HCT116 (cell line): ENCODE measurements at regions not wholly inside any gene's neighbourhood (a gene's known extent, or its start where the extent isn't known, plus 50 kb on each side); places are given as distances from the start of the nearest gene placed in this dataset.

Source experiments
- ATAC-seq: fragments of 200-7000 bp; cut with Tn5 transposase; 2 replicates; pipeline ENCODE4 v1.9.1; 2020; ENCODE audit warnings: mild to moderate bottlenecking, moderate library complexity
- BruUV-seq: library from RNA; stranded (reverse); fragments of 400-500 nt; replicated peaks from 2 replicates; lab custom pipeline; 2021; lab: Mats Ljungman, UMichigan
- CTCF ChIA-PET: fragments of 300-600 bp; sonication (Branson Sonifier 250); formaldehyde crosslinking; loops from one replicate; lab custom pipeline; 2021; ENCODE audit warnings: antibody characterized with exemption; lab: Charles Lee
- POLR2A ChIA-PET: fragments of 300-600, 350-600 bp; sonication (Branson Sonifier 250); formaldehyde crosslinking; loops from one replicate; lab custom pipeline; 2021; ENCODE audit warnings: antibody characterized with exemption; lab: Charles Lee
- RAD21 ChIA-PET, 2 experiments: fragments of 300-600 bp; sonication (Branson Sonifier 250); formaldehyde crosslinking; loops; one replicate each; lab custom pipeline; 2023; ENCODE audit warnings: low total read pairs in 2 of 2; ENCODE audit not compliant: uncharacterized antibody in 2 of 2, unreplicated experiment in 2 of 2, low non-redundant PET in 1 of 2; lab: Charles Lee
- DNase-seq: peaks from one replicate; pipeline ENCODE4 v3.0.0-alpha.2; 2010; ENCODE audit warnings: low read depth, low spot score
- H2AFZ ChIP-seq: fragments of 200-600 bp; shearing (Covaris generic), sonication (generic); 2 replicates; pipeline ENCODE4 v1.6.1; 2017; ENCODE audit warnings: low read depth, mixed run types, mixed read lengths, antibody characterized with exemption, low read length; ENCODE audit not compliant: poor library complexity, severe bottlenecking
- H3K27ac ChIP-seq: 2 replicates; pipeline ENCODE4 v1.5.1; 2012; ENCODE audit warnings: low read depth, low read length
- H3K27me3 ChIP-seq: fragments of 200-600 bp; sonication (generic); 2 replicates; pipeline ENCODE4 v1.6.1; 2016; ENCODE audit warnings: mixed run types, low read length, mixed read lengths; ENCODE audit not compliant: insufficient read depth
- H3K36me3 ChIP-seq, 2 experiments: fragments of 200-500 bp in 1 of 2; fragments of 200-600 bp in 1 of 2; sonication (Bioruptor generic) in 1 of 2; sonication (generic) in 1 of 2; 2 replicates each; pipeline versions ENCODE4 v1.5.1 to v1.6.1; 2014 to 2016; ENCODE audit warnings: low read length in 2 of 2, inconsistent platforms in 1 of 2, mixed read lengths in 1 of 2, mixed run types in 1 of 2; ENCODE audit not compliant: insufficient read depth in 2 of 2, control insufficient read depth in 1 of 2
- H3K4me1 ChIP-seq, 2 experiments: fragments of 200-600 bp in 1 of 2; sonication (generic) in 1 of 2; 2 replicates each; pipeline versions ENCODE4 v1.5.1 to v1.6.1; 2012 to 2017; ENCODE audit warnings: low read length in 2 of 2, inconsistent platforms in 1 of 2, mild to moderate bottlenecking in 1 of 2, mixed read lengths in 1 of 2, mixed run types in 1 of 2, moderate library complexity in 1 of 2; ENCODE audit not compliant: insufficient read depth in 2 of 2, control insufficient read depth in 1 of 2
- H3K4me2 ChIP-seq: fragments of 200-600 bp; sonication (generic); 2 replicates; pipeline ENCODE4 v1.6.1; 2017; ENCODE audit warnings: mixed run types, low read length, mixed read lengths
- H3K4me3 ChIP-seq, 2 experiments: fragments of 200-600 bp in 1 of 2; sonication (generic) in 1 of 2; replicated peaks in 1 of 2; 2 replicates each; pipeline ENCODE4 v1.5.1; 2011 to 2016; ENCODE audit warnings: low read length in 2 of 2, control low read depth in 1 of 2, low read depth in 1 of 2, mild to moderate bottlenecking in 1 of 2, mixed read lengths in 1 of 2, mixed run types in 1 of 2
- H3K79me2 ChIP-seq: fragments of 200-600 bp; sonication (generic); 2 replicates; pipeline ENCODE4 v1.6.1; 2017; ENCODE audit warnings: mild to moderate bottlenecking, mixed run types, low read length, moderate library complexity, mixed read lengths; ENCODE audit not compliant: insufficient read depth
- H3K9ac ChIP-seq: fragments of 200-600 bp; sonication (generic); 2 replicates; pipeline ENCODE4 v1.6.1; 2016; ENCODE audit warnings: low read length, mixed read lengths
- H3K9me2 ChIP-seq: fragments of 200-600 bp; sonication (generic), shearing (Covaris generic); 2 replicates; pipeline ENCODE4 v1.6.1; 2017; ENCODE audit warnings: mixed run types, mild to moderate bottlenecking, moderate library complexity; ENCODE audit not compliant: insufficient read depth
- H3K9me3 ChIP-seq, 2 experiments: fragments of 200-500 bp in 1 of 2; fragments of 200-600 bp in 1 of 2; sonication (Bioruptor generic) in 1 of 2; sonication (generic) in 1 of 2; 2 replicates each; pipeline ENCODE4 v1.6.1; 2014 to 2017; ENCODE audit warnings: low read length in 2 of 2, mixed read lengths in 2 of 2, inconsistent platforms in 1 of 2, low read depth in 1 of 2, mild to moderate bottlenecking in 1 of 2, mixed run types in 1 of 2, moderate library complexity in 1 of 2; ENCODE audit not compliant: control insufficient read depth in 1 of 2, insufficient read depth in 1 of 2
- H4K20me1 ChIP-seq: fragments of 200-600 bp; sonication (generic), shearing (Covaris generic); 2 replicates; pipeline ENCODE4 v1.6.1; 2017; ENCODE audit warnings: mixed run types, mild to moderate bottlenecking, moderate library complexity; ENCODE audit not compliant: insufficient read depth
- ELF1 ChIP-seq: IDR thresholded peaks from 2 replicates; pipeline ENCODE4 v1.6.1; 2012; ENCODE audit warnings: low read depth, borderline replicate concordance
- EZH2 ChIP-seq: fragments of 200-600 bp; sonication (generic); IDR thresholded peaks from 2 replicates; pipeline ENCODE4 v1.6.1; 2017; ENCODE audit warnings: antibody characterized with exemption, mixed run types
- SRF ChIP-seq: IDR thresholded peaks from 2 replicates; pipeline ENCODE4 v1.6.1; 2012; ENCODE audit warnings: low read depth
- TCF7L2 ChIP-seq: IDR thresholded peaks from 2 replicates; pipeline ENCODE4 v1.7.0; 2011; ENCODE audit warnings: borderline replicate concordance, inconsistent platforms; ENCODE audit not compliant: insufficient read depth, insufficient read length; ENCODE audit errors: extremely low read depth
- ZFX ChIP-seq: fragments of 450-650 bp; IDR thresholded peaks from 2 replicates; pipeline ENCODE4 v1.6.1; 2017
- ZNF274 ChIP-seq: fragments of 200-500 bp; sonication (Bioruptor generic); IDR thresholded peaks from 2 replicates; pipeline ENCODE4 v1.6.1; 2014; ENCODE audit warnings: mild to moderate bottlenecking, low read depth, low read length, inconsistent platforms
- intact Hi-C: fragments of 100-400 bp; cut with micrococcal nuclease; formaldehyde crosslinking; loops from 2 replicates; pipeline ENCODE4 v1.10.0; 2022
- TF ChIP-seq, protein P1 (sequence below): IDR thresholded peaks from 2 replicates; pipeline ENCODE4 v1.6.1; 2012; ENCODE audit warnings: low read depth

DNA sequence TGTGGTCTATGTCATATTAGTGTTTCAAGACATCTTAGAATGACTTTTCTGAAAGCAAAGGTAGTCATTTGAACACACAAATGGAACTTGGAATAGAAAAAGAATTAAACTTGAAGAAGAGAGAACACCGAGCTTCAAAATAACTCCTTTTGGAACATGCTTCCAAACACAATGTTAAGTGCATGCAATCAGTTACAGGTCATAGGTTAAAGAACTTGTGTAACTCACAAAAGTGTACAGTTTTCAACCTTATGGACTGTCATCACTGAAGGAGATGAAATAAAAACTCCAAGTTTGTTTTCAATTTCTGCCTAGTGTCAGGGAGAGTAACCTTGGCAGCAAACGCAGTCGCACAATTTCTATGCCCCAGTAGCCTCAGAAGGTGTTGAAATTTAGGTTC lies 192.9 kb upstream of the NECTIN3 start:
- 0 out of 4 replicates have a peak, but pooled peaks cover 0 to 7% of the 10 kb centered on the region in 2 experiments for H3K9me3 ChIP-seq
- H3K27me3 ChIP-seq, result no peaks in the 10 kb centered on the region
- H3K4me2 ChIP-seq, result no peak overlapping the region
- BruUV-seq, result no TSS peak
- no peak overlapping the region for H3K27ac ChIP-seq
- H3K4me3 ChIP-seq, result no peak overlapping the region
- no peak for TF ChIP-seq ELF1
- TF ChIP-seq SRF, result no peak
- TF ChIP-seq, protein P1, sequence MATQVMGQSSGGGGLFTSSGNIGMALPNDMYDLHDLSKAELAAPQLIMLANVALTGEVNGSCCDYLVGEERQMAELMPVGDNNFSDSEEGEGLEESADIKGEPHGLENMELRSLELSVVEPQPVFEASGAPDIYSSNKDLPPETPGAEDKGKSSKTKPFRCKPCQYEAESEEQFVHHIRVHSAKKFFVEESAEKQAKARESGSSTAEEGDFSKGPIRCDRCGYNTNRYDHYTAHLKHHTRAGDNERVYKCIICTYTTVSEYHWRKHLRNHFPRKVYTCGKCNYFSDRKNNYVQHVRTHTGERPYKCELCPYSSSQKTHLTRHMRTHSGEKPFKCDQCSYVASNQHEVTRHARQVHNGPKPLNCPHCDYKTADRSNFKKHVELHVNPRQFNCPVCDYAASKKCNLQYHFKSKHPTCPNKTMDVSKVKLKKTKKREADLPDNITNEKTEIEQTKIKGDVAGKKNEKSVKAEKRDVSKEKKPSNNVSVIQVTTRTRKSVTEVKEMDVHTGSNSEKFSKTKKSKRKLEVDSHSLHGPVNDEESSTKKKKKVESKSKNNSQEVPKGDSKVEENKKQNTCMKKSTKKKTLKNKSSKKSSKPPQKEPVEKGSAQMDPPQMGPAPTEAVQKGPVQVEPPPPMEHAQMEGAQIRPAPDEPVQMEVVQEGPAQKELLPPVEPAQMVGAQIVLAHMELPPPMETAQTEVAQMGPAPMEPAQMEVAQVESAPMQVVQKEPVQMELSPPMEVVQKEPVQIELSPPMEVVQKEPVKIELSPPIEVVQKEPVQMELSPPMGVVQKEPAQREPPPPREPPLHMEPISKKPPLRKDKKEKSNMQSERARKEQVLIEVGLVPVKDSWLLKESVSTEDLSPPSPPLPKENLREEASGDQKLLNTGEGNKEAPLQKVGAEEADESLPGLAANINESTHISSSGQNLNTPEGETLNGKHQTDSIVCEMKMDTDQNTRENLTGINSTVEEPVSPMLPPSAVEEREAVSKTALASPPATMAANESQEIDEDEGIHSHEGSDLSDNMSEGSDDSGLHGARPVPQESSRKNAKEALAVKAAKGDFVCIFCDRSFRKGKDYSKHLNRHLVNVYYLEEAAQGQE, result no peak
- no peak for TF ChIP-seq ZNF274
- no peak for TF ChIP-seq TCF7L2
- TF ChIP-seq ZFX, result no peak
- TF ChIP-seq EZH2, result no peak
- H4K20me1 ChIP-seq, result no peaks in the 10 kb centered on the region
- ATAC-seq (no peak), DNase-seq (no peak)
- no peak overlapping the region for H3K9ac ChIP-seq
- H3K36me3 ChIP-seq, result no peaks in the 10 kb centered on the region
- H3K79me2 ChIP-seq, result no peaks in the 10 kb centered on the region
- ChIA-PET CTCF (no interaction called here), RAD21 (no interaction called here), POLR2A (no interaction called here)
- peaks cover 0 to 8% of the 10 kb centered on the region in 2 experiments; a peak in 2 of 4 replicates for H3K4me1 ChIP-seq
- intact Hi-C loops, result no loop called here
- H3K9me2 ChIP-seq, result no peaks in the 10 kb centered on the region
- no peak overlapping the region for H2AFZ ChIP-seq
